Smooth muscle cell (in vitro differentiated cells): ENCODE measurements at regions not wholly inside any gene's neighbourhood (a gene's known extent, or its start where the extent isn't known, plus 50 kb on each side); places are given as distances from the start of the nearest gene placed in this dataset.

Experiments
- DNase-seq: peaks from one replicate; lab custom pipeline; 2025; ENCODE audit not compliant: unreplicated experiment; lab: John Stamatoyannopoulos, UW
- H2AFZ ChIP-seq: fragments of 200-600 bp; sonication (generic); 2 replicates; pipeline ENCODE4 v1.6.0; 2016; ENCODE audit warnings: antibody characterized with exemption, low read depth, mild to moderate bottlenecking
- H3F3A ChIP-seq: fragments of 200-600 bp; sonication (generic); 2 replicates; pipeline ENCODE4 v1.6.0; 2017; ENCODE audit warnings: antibody characterized with exemption, low read depth
- H3K27ac ChIP-seq: fragments of 200-600 bp; sonication (generic); 2 replicates; pipeline ENCODE4 v1.5.1; 2016; ENCODE audit warnings: low read depth, mild to moderate bottlenecking
- H3K27me3 ChIP-seq: fragments of 200-600 bp; sonication (generic); 2 replicates; pipeline ENCODE4 v1.6.1; 2016; ENCODE audit warnings: low read depth, mild to moderate bottlenecking
- H3K36me3 ChIP-seq: fragments of 200-600 bp; sonication (generic); 2 replicates; pipeline ENCODE4 v1.5.1; 2016; ENCODE audit warnings: low read depth
- H3K4me1 ChIP-seq: fragments of 200-600 bp; sonication (generic); 2 replicates; pipeline ENCODE4 v1.5.1; 2016; ENCODE audit warnings: low read depth
- H3K4me2 ChIP-seq: fragments of 200-600 bp; sonication (generic); 2 replicates; pipeline ENCODE4 v1.6.0; 2016; ENCODE audit warnings: mild to moderate bottlenecking
- H3K4me3 ChIP-seq: fragments of 200-600 bp; sonication (generic); 2 replicates; pipeline ENCODE4 v1.5.1; 2016; ENCODE audit warnings: mild to moderate bottlenecking
- H3K79me2 ChIP-seq: fragments of 200-600 bp; sonication (generic); 2 replicates; pipeline ENCODE4 v1.6.0; 2016; ENCODE audit warnings: low read depth, mild to moderate bottlenecking
- H3K9ac ChIP-seq: fragments of 200-600 bp; sonication (generic); 2 replicates; pipeline ENCODE4 v1.6.0; 2016; ENCODE audit warnings: low read depth
- H3K9me3 ChIP-seq: fragments of 200-600 bp; sonication (generic); replicated peaks from 2 replicates; pipeline ENCODE4 v1.5.1; 2016; ENCODE audit warnings: low read depth
- H4K20me1 ChIP-seq: fragments of 200-600 bp; sonication (generic); 2 replicates; pipeline ENCODE4 v1.6.0; 2016; ENCODE audit warnings: low read depth
- WGBS: methylation state at CpG from one replicate; pipeline ENCODE4 v1.1.7; 2016; ENCODE audit warnings: low lambda C conversion rate; 5-methylcytosine and 5-hydroxymethylcytosine counted together
- TF ChIP-seq, protein P1 (sequence below): fragments of 200-600 bp; sonication (generic); IDR thresholded peaks from 2 replicates; pipeline ENCODE4 v1.5.1; 2017; ENCODE audit warnings: borderline replicate concordance, mild to moderate bottlenecking, antibody characterized with exemption; ENCODE audit not compliant: insufficient read depth, poor library complexity, severe bottlenecking

DNA sequence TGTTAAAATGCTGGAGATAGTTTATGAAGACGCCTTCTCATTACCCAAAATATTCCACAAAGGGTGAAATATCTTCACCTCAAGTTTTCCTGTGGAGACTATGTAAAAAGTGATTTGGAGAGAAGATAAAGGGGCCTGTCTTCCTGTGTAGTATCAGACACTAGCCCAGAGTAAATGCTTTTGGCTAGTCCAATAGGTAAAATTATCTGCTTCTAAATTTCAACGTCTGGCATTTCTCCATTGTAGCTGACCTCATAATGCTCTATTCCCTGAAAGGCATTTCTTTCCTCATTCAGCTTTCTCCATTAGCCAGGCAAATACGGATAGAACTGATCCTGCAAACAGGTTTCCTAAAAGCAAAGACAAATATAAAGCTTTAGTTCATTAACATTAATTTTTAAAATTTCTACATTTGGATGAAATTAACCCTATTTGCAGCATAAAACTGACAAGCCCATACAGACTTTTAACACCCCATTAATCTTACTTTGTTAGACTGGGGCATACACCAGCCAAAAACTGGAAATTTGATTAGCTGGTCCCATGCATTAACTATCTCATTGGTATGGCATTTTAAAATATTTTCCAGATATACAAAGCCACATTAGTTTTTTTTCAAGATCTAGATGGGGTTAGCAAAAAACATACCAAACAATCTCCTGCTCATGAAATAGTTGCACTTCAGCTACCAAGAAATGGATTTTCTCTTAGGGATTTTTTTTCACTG lies 548.8 kb downstream of the EFNA5 start:
- no peak for DNase-seq
- Histone ChIP-seq H3K36me3 (no peaks in the 10 kb centered on the region), H3K9ac (no peak overlapping the region), H3K4me3 (no peak overlapping the region), H2AFZ (no peak overlapping the region), H3K79me2 (no peaks in the 10 kb centered on the region), H3K4me2 (no peak overlapping the region), H4K20me1 (no peaks in the 10 kb centered on the region), H3F3A (no peaks in the 10 kb centered on the region), H3K9me3 (no peaks in the 10 kb centered on the region), H3K27me3 (no peaks in the 10 kb centered on the region), H3K4me1 (peaks cover 32% of the 10 kb centered on the region), H3K27ac (no peak overlapping the region)
- TF ChIP-seq, protein P1, sequence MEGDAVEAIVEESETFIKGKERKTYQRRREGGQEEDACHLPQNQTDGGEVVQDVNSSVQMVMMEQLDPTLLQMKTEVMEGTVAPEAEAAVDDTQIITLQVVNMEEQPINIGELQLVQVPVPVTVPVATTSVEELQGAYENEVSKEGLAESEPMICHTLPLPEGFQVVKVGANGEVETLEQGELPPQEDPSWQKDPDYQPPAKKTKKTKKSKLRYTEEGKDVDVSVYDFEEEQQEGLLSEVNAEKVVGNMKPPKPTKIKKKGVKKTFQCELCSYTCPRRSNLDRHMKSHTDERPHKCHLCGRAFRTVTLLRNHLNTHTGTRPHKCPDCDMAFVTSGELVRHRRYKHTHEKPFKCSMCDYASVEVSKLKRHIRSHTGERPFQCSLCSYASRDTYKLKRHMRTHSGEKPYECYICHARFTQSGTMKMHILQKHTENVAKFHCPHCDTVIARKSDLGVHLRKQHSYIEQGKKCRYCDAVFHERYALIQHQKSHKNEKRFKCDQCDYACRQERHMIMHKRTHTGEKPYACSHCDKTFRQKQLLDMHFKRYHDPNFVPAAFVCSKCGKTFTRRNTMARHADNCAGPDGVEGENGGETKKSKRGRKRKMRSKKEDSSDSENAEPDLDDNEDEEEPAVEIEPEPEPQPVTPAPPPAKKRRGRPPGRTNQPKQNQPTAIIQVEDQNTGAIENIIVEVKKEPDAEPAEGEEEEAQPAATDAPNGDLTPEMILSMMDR = no peak
- WGBS = 61% methylated on average over 3 of the region's 3 CpGs

DNA sequence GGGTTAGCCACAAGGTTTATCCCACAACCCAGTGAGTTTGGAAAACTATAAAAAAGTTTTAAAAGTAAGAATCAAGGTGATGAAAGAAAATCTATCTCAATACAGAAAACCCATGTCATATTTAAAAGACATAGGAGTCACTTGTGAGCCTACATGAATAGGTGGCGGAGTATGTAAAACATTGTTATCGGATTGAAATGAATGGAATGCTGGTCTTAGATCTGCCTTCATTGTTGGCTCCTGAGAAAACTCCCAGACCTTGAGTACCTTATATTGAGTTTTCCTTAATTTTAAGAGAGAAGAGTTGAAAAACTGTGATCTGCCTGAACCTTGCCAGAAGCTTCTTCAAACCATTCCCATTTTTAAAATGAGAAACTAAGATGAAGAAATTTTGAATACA lies 551.1 kb downstream of the EFNA5 start:
- no peak for DNase-seq
- no peaks in the 10 kb centered on the region for H3K79me2 ChIP-seq
- peak overlapping the region; percentile 5 for H3K4me2 ChIP-seq
- no peak overlapping the region for H3K27ac ChIP-seq
- H3K9me3 ChIP-seq = no peaks in the 10 kb centered on the region
- peaks cover 32% of the 10 kb centered on the region for H3K4me1 ChIP-seq
- H3K36me3 ChIP-seq = no peaks in the 10 kb centered on the region
- no peaks in the 10 kb centered on the region for H3K27me3 ChIP-seq
- no peaks in the 10 kb centered on the region for H3F3A ChIP-seq
- H3K9ac ChIP-seq = no peak overlapping the region
- WGBS = 69% methylated on average over 2 of the region's 2 CpGs
- no peak overlapping the region for H2AFZ ChIP-seq
- H4K20me1 ChIP-seq = no peaks in the 10 kb centered on the region
- TF ChIP-seq, protein P1 = no peak
- H3K4me3 ChIP-seq = no peak overlapping the region

DNA sequence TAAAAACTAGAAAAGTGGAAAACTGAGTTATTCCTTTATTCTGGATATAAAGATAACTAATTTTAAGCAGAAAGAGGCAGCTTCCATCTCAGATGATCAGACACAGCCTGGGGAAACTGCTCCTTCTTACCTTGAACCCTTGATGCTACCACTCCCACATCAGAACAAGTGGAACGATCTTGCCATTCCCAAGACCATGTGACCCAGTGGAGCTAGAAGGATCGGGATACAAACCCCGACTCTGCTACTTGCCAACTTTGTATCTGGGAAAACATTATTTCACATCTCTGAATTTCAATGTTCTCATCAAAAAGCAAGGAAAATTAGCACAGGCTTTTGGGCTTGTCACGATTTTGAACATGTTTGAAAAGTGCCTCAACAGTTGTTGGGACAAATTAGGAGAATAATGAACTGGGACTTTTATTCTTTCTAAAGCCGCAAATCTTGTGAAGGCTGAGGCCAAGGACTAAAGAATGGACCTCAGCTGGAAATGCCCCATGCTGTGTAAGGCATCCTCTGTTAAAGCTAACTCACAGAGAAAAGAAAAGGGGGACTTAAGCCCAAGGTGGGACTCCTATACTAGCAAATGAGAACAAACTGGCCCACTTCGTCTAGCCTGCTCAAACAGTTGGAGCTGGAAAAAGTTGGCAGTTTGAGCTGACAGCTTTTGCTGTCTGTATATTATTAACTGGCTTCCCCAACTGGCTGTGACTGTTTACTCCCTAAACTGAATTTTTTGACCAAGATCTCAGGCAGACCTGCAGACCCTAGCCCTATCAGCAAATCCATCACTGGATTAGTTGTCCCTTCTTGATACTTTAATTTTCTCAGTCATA lies 552.3 kb downstream of the EFNA5 start:
- Histone ChIP-seq H3K36me3 (no peaks in the 10 kb centered on the region), H3K4me1 (peaks cover 31% of the 10 kb centered on the region), H2AFZ (no peak overlapping the region), H3K9me3 (no peaks in the 10 kb centered on the region), H3K9ac (no peak overlapping the region), H3K4me2 (no peak overlapping the region), H3K27ac (no peak overlapping the region), H3K79me2 (no peaks in the 10 kb centered on the region), H3K27me3 (no peaks in the 10 kb centered on the region), H4K20me1 (no peaks in the 10 kb centered on the region), H3F3A (no peaks in the 10 kb centered on the region), H3K4me3 (no peak overlapping the region)
- WGBS = 75% methylated on average over 6 of the region's 6 CpGs
- TF ChIP-seq, protein P1 = no peak
- DNase-seq = no peak
